GM23248 (cell line): ENCODE measurements at regions not wholly inside any gene's neighbourhood (a gene's known extent, or its start where the extent isn't known, plus 50 kb on each side); places are given as distances from the start of the nearest gene placed in this dataset.
A peak's percentile ranks its signal among the peaks of the same experiment; 100 is the strongest.

ENCODE experiments used
- DNase-seq: peaks from one replicate; pipeline ENCODE4 v3.0.0-alpha.2; 2015
- H2AFZ ChIP-seq: fragments of 200-600 bp; sonication (generic); 2 replicates; pipeline ENCODE4 v1.6.1; 2016; ENCODE audit warnings: antibody characterized with exemption
- H3F3A ChIP-seq: fragments of 200-600 bp; sonication (generic); 2 replicates; pipeline ENCODE4 v1.6.1; 2016; ENCODE audit warnings: mild to moderate bottlenecking, antibody characterized with exemption, mixed run types; ENCODE audit not compliant: insufficient read depth
- H3K27ac ChIP-seq: fragments of 200-600 bp; sonication (generic); 2 replicates; pipeline ENCODE4 v1.5.1; 2016; ENCODE audit warnings: mild to moderate bottlenecking
- H3K27me3 ChIP-seq: fragments of 200-600 bp; sonication (generic); replicated peaks from 2 replicates; pipeline ENCODE4 v1.6.1; 2016; ENCODE audit warnings: mild to moderate bottlenecking; ENCODE audit not compliant: insufficient read depth
- H3K36me3 ChIP-seq: fragments of 200-600 bp; sonication (generic); 2 replicates; pipeline ENCODE4 v1.6.1; 2016; ENCODE audit warnings: low read depth, mild to moderate bottlenecking
- H3K4me1 ChIP-seq: fragments of 200-600 bp; sonication (generic); 2 replicates; pipeline ENCODE4 v1.6.1; 2016; ENCODE audit warnings: mild to moderate bottlenecking; ENCODE audit not compliant: insufficient read depth
- H3K4me2 ChIP-seq: fragments of 200-600 bp; sonication (generic); one replicate; pipeline ENCODE4 v1.6.1; 2016; ENCODE audit warnings: mild to moderate bottlenecking; ENCODE audit not compliant: unreplicated experiment
- H3K4me3 ChIP-seq: fragments of 200-600 bp; sonication (generic); 2 replicates; pipeline ENCODE4 v1.5.1; 2016; ENCODE audit warnings: mild to moderate bottlenecking
- H3K79me2 ChIP-seq: fragments of 200-600 bp; sonication (generic); 2 replicates; pipeline ENCODE4 v1.6.1; 2016; ENCODE audit warnings: mild to moderate bottlenecking; ENCODE audit not compliant: insufficient read depth
- H3K9ac ChIP-seq: fragments of 200-600 bp; sonication (generic); 2 replicates; pipeline ENCODE4 v1.6.1; 2016; ENCODE audit warnings: mild to moderate bottlenecking
- H3K9me2 ChIP-seq: fragments of 200-600 bp; sonication (generic); 2 replicates; pipeline ENCODE4 v1.6.1; 2016; ENCODE audit warnings: mixed run types, mild to moderate bottlenecking, moderate library complexity; ENCODE audit not compliant: insufficient read depth
- H3K9me3 ChIP-seq: fragments of 200-600 bp; sonication (generic); one replicate; pipeline ENCODE4 v1.6.1; 2017; ENCODE audit warnings: low read depth
- H4K20me1 ChIP-seq: fragments of 200-600 bp; sonication (generic); 2 replicates; pipeline ENCODE4 v1.6.0; 2016; ENCODE audit not compliant: insufficient read depth
- EZH2 ChIP-seq: fragments of 200-600 bp; sonication (generic); IDR thresholded peaks from 2 replicates; pipeline ENCODE4 v1.6.1; 2018; ENCODE audit warnings: antibody characterized with exemption, mild to moderate bottlenecking; ENCODE audit not compliant: insufficient read depth, poor library complexity, severe bottlenecking
- EZH2phosphoT487 ChIP-seq: fragments of 200-600 bp; sonication (generic); IDR thresholded peaks from 2 replicates; pipeline ENCODE4 v1.6.1; 2018; ENCODE audit warnings: antibody characterized with exemption, moderate library complexity, mild to moderate bottlenecking, low read depth; ENCODE audit not compliant: insufficient read depth
- WGBS, 2 experiments: methylation state at CpG; one replicate each; pipeline ENCODE4 v1.1.6; 2015 to 2017; ENCODE audit warnings: low lambda C conversion rate in 2 of 2, low coverage in 1 of 2; ENCODE audit errors: missing lambda C conversion rate in 2 of 2; 5-methylcytosine and 5-hydroxymethylcytosine counted together
- in situ Hi-C: fragments of 300-500 bp; cut with MboI; formaldehyde crosslinking; loops from 2 replicates; pipeline ENCODE4 v1.15.0; 2020

- no peak for TF ChIP-seq EZH2
- no peak for TF ChIP-seq EZH2phosphoT487
- H3K27ac ChIP-seq: no peak overlapping the region
- H3K9me2 ChIP-seq: no peaks in the 10 kb centered on the region
- no peaks in the 10 kb centered on the region for H4K20me1 ChIP-seq
- no peaks in the 10 kb centered on the region for H3K9me3 ChIP-seq
- in situ Hi-C loops: no loop called here
- no peak overlapping the region for H2AFZ ChIP-seq
- no peaks in the 10 kb centered on the region for H3K27me3 ChIP-seq
- H3K9ac ChIP-seq: no peak overlapping the region
- DNase-seq: no peak
- H3K4me3 ChIP-seq: no peak overlapping the region
- H3K79me2 ChIP-seq: no peaks in the 10 kb centered on the region
- no peak overlapping the region for H3K4me2 ChIP-seq
- WGBS, 2 experiments: 76% methylated on average over 2 of the region's 2 CpGs
- H3K36me3 ChIP-seq: no peaks in the 10 kb centered on the region
- H3F3A ChIP-seq: 0 out of 2 replicates have a peak, but pooled peaks cover 4% of the 10 kb centered on the region
- H3K4me1 ChIP-seq: 0 out of 2 replicates have a peak, but pooled peaks cover 6% of the 10 kb centered on the region
These were observed 284.2 kb upstream of the ATP2B1 start for GRCh38 chr12:89992668-89993451.

DNA sequence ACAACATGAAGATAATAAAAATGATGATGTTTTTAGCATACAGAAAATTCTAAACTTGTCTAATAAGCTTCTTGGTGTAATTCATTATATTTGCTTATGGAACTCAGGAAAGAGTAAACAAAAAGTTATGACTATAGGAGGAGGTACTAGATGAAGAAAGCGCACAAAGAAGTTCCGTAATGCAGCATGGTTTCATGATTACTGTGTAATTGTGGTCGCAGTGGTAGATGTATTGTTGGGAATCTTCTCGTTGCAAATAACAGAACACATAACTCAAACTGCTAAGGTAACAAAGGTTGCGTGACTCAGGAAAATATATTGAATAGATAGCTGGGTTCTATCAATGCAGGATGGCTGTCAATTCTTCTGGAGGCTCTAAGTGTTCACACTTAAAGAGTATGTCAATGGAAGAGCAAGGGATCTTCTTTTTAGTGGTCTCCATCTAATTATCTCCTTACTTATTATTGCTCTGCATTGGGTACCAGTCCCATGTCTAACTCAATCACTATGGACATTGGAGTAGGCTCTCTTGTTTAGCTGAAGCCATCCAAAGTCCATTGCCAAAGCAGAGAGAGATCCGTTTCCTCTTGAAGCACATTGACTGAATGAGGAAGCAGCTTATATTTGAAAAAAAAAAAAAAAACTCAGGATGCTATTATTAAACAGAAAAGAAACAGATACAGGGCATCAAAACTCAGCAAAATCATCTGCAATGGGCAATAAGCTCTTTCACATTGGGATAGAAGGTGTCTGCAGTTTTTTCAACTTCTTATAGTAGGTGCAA is 283.4 kb upstream of the ATP2B1 start:
- no peak overlapping the region for H3K4me2 ChIP-seq
- WGBS, 2 experiments: 94 to 95% methylated on average over 6 of the region's 6 CpGs

DNA sequence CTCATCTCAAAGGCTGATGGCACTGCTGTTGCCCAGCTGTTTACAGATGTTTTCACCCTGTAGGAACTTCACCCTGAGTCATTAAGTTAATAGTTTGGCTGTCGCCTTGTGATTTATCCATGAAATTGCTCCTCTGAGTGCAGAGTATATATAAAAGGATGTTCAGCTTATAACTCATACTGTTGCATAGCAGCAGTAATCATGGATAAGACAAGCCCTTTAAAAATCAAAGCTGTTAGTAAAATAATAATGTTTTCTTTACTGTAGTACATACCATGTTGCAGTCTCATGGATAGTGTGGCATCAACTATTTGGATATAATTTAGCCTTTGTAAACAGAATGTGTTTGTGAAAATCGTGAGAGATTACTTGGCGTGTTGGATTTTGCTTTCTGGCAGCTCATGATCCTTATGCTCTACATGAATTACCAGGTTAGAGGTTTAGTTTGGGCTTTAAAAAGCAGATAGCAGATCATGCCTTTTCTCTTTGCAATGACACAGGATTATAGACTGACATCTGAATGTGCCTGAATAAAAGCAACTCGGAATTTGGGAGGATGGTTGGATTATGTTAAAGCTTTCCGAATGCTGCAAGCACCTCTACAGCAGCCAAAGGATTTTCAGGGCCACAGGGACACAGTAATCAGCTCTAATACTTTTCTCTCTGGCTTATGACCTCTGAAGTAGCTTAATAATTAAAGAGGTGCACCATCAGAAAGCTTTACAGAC is 279.7 kb upstream of the ATP2B1 start:
- H3K9me2 ChIP-seq: no peaks in the 10 kb centered on the region
- no peaks in the 10 kb centered on the region for H3K79me2 ChIP-seq
- H3K9me3 ChIP-seq: no peaks in the 10 kb centered on the region
- 82 to 85% methylated on average over 5 of the region's 5 CpGs for WGBS, 2 experiments
- H3K9ac ChIP-seq: no peak overlapping the region
- no peaks in the 10 kb centered on the region for H3K4me1 ChIP-seq
- DNase-seq: peak; percentile 36
- no peaks in the 10 kb centered on the region for H3K27me3 ChIP-seq
- H2AFZ ChIP-seq: no peak overlapping the region
- no peak overlapping the region for H3K4me2 ChIP-seq
- in situ Hi-C loops: no loop called here
- H4K20me1 ChIP-seq: no peaks in the 10 kb centered on the region
- H3F3A ChIP-seq: 0 out of 2 replicates have a peak, but pooled peaks cover 4% of the 10 kb centered on the region
- H3K27ac ChIP-seq: no peak overlapping the region
- H3K4me3 ChIP-seq: no peak overlapping the region
- no peaks in the 10 kb centered on the region for H3K36me3 ChIP-seq
- no peak for TF ChIP-seq EZH2
- no peak for TF ChIP-seq EZH2phosphoT487

More for the DNA sequence above, 283.4 kb upstream of the ATP2B1 start:
- no peak overlapping the region for H3K4me3 ChIP-seq
- H3F3A ChIP-seq: 0 out of 2 replicates have a peak, but pooled peaks cover 4% of the 10 kb centered on the region
- H2AFZ ChIP-seq: no peak overlapping the region
- no peaks in the 10 kb centered on the region for H4K20me1 ChIP-seq
- no peaks in the 10 kb centered on the region for H3K9me3 ChIP-seq
- no peak overlapping the region for H3K9ac ChIP-seq
- no peak overlapping the region for H3K27ac ChIP-seq
- in situ Hi-C loops: no loop called here
- no peaks in the 10 kb centered on the region for H3K27me3 ChIP-seq
- TF ChIP-seq EZH2phosphoT487: no peak
- TF ChIP-seq EZH2: no peak
- H3K9me2 ChIP-seq: no peaks in the 10 kb centered on the region
- H3K4me1 ChIP-seq: 0 out of 2 replicates have a peak, but pooled peaks cover 6% of the 10 kb centered on the region
- H3K79me2 ChIP-seq: no peaks in the 10 kb centered on the region
- no peak for DNase-seq
- no peaks in the 10 kb centered on the region for H3K36me3 ChIP-seq

DNA sequence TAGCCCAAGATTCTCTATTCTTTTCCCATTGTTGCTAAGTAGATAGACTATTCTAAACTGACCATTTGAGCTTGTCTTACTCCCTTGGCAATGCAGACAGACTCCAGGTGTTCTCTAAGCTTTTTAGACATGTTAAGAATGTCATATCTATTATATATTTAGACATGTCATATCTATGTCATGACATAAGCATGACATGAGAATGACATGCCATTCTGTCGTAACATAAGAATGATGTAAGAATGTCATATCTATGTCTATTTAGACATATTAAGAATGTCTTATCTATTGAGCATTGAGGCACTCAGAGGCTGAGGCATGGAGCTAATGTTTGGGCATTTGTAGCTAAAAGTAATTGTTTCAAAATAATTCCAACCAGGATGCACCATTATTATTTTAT is 277.3 kb upstream of the ATP2B1 start:
- Histone ChIP-seq H2AFZ (no peak overlapping the region), H3K9me3 (no peaks in the 10 kb centered on the region), H3K9me2 (no peaks in the 10 kb centered on the region), H3K9ac (no peak overlapping the region), H3K4me2 (no peak overlapping the region), H3K27ac (no peak overlapping the region), H3K4me1 (peaks cover 6% of the 10 kb centered on the region), H3F3A (peaks cover 8% of the 10 kb centered on the region), H3K36me3 (no peaks in the 10 kb centered on the region), H3K4me3 (no peak overlapping the region), H4K20me1 (no peaks in the 10 kb centered on the region), H3K27me3 (no peaks in the 10 kb centered on the region), H3K79me2 (no peaks in the 10 kb centered on the region)
- 95 to 100% methylated on average over 1 of the region's 1 CpG for WGBS, 2 experiments
- no peak for DNase-seq
- no peak for TF ChIP-seq EZH2
- TF ChIP-seq EZH2phosphoT487: no peak
- in situ Hi-C loops: no loop called here
